Esophagus muscularis mucosa (tissue), 2 donors: ENCODE measurements at regions not wholly inside any gene's neighbourhood (a gene's known extent, or its start where the extent isn't known, plus 50 kb on each side); places are given as distances from the start of the nearest gene placed in this dataset.

Experiments used
- POLR2A ChIP-seq: fragments of 450-650 bp; IDR thresholded peaks from one replicate; pipeline ENCODE4 v1.6.1; 2017; ENCODE audit warnings: antibody characterized with exemption, moderate library complexity, mild to moderate bottlenecking, low read depth
- POLR2AphosphoS5 ChIP-seq, 2 donors: sonication (generic); formaldehyde crosslinking; IDR thresholded peaks; one replicate each; pipeline ENCODE4 v1.6.1; 2017; ENCODE audit warnings: antibody characterized with exemption in 2 of 2

DNA sequence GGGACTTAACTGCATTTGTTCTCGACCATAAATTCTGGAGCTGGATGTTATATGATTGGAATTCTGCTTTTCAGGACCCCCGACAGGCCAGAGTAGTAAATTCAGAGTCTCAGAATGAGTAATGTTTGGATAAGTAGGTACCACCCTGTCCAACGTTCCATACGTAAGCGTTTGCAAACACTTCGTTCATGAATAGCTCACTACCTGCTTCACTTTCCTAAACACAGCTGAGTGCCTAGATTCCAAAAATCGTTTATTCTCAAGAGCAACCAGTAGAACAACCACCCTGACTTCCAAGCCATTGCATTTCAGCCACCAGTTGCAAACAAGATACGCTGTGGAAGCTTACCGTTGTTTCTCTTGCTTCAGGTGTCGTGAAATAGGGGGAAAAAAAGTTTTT is 101.3 kb upstream of the DMRT1 start:
- TF ChIP-seq POLR2A (no peak), POLR2AphosphoS5 (IDR thresholded peaks at IDR 0.05) (no peak)
